Spleen (tissue), 7 donors: ENCODE measurements at regions not wholly inside any gene's neighbourhood (a gene's known extent, or its start where the extent isn't known, plus 50 kb on each side); places are given as distances from the start of the nearest gene placed in this dataset.

Experiments used
- CTCF ChIP-seq, 11 experiments: fragments of 200-600 bp in 7 of 11; fragments of 450-650 bp in 4 of 11; sonication (generic) in 4 of 11; IDR thresholded peaks in 8 of 11; conservative IDR thresholded peaks in 3 of 11; 1 replicate in 7 of 11; 2 replicates in 4 of 11; pipeline versions ENCODE4 v1.4.0 to v1.8.0; 2016 to 2021; ENCODE audit warnings: antibody characterized with exemption in 11 of 11, inconsistent platforms in 4 of 11, mild to moderate bottlenecking in 1 of 11
- POLR2A ChIP-seq, 3 donors: fragments of 450-650 bp; IDR thresholded peaks; one replicate each; pipeline ENCODE4 v1.5.1; 2017; ENCODE audit warnings: antibody characterized with exemption in 3 of 3, mild to moderate bottlenecking in 1 of 3
- donor health status: DM: no; HTN: no; CAD: no; lungs with moderate emphysema.
- donor health status: DM: no; HTN: no; CAD: no.
- donor health status: DM: no; HTN: no; CAD: no.

- no peak for TF ChIP-seq CTCF (IDR thresholded peaks at IDR 0.05 in 8 of 11, conservative IDR thresholded peaks at IDR 0.05 in 3 of 11)
- TF ChIP-seq POLR2A (IDR thresholded peaks at IDR 0.05), result no peak
Observed at GRCh38 chr17:34852614-34853013, 108.6 kb downstream of the CCT6B start.
